NT2/D1 (cell line): ENCODE measurements at regions not wholly inside any gene's neighbourhood (a gene's known extent, or its start where the extent isn't known, plus 50 kb on each side); places are given as distances from the start of the nearest gene placed in this dataset.

Source experiments
- SUZ12 ChIP-seq: IDR thresholded peaks from 2 replicates; pipeline ENCODE4 v1.6.1; 2011; ENCODE audit not compliant: insufficient read length, insufficient read depth; ENCODE audit errors: extremely low read depth
- YY1 ChIP-seq: IDR thresholded peaks from 2 replicates; pipeline ENCODE4 v1.6.1; 2011; ENCODE audit not compliant: insufficient read length, insufficient read depth
- ZNF274 ChIP-seq: IDR thresholded peaks from 2 replicates; pipeline ENCODE4 v1.6.1; 2011; ENCODE audit warnings: mild to moderate bottlenecking, low read depth, low read length

GRCh38 chr12:23380419-23381100 is 568.9 kb downstream of the SOX5 start:
- no peak for TF ChIP-seq SUZ12
- no peak for TF ChIP-seq ZNF274
- TF ChIP-seq YY1 = no peak
